A673 (cell line): ENCODE measurements at regions not wholly inside any gene's neighbourhood (a gene's known extent, or its start where the extent isn't known, plus 50 kb on each side); places are given as distances from the start of the nearest gene placed in this dataset.
A peak's percentile ranks its signal among the peaks of the same experiment; 100 is the strongest.

Source experiments
- BruUV-seq: library from RNA; stranded (reverse); fragments of 400-500 nt; replicated peaks from 2 replicates; lab custom pipeline; 2021; lab: Mats Ljungman, UMichigan
- CTCF ChIA-PET: fragments of 300-600 bp; sonication (Branson Sonifier 250); formaldehyde crosslinking; loops from one replicate; lab custom pipeline; 2022; ENCODE audit warnings: antibody characterized with exemption; lab: Charles Lee
- POLR2A ChIA-PET: fragments of 300-600 bp; sonication (Branson Sonifier 250); formaldehyde crosslinking; loops from one replicate; lab custom pipeline; 2022; ENCODE audit warnings: antibody characterized with exemption; ENCODE audit not compliant: low non-redundant PET; lab: Charles Lee
- DNase-seq: peaks from one replicate; pipeline ENCODE4 v3.0.0-alpha.2; 2015; ENCODE audit warnings: low spot score
- H3K27ac ChIP-seq: fragments of 200-600 bp; sonication (generic); 2 replicates; pipeline ENCODE4 v1.5.1; 2016; ENCODE audit warnings: mixed run types, low read depth, mild to moderate bottlenecking, mixed read lengths, antibody characterized with exemption, low read length; ENCODE audit not compliant: poor library complexity, severe bottlenecking
- H3K27me3 ChIP-seq: fragments of 200-600 bp; sonication (generic); replicated peaks from 2 replicates; pipeline ENCODE4 v1.6.1; 2017; ENCODE audit warnings: mixed run types, low read depth, mild to moderate bottlenecking, mixed read lengths, antibody characterized with exemption, low read length; ENCODE audit not compliant: insufficient read depth, poor library complexity
- H3K36me3 ChIP-seq: fragments of 200-600 bp; sonication (generic); 2 replicates; pipeline ENCODE4 v1.6.1; 2016; ENCODE audit warnings: mixed run types, mild to moderate bottlenecking, mixed read lengths, antibody characterized with exemption, low read length; ENCODE audit not compliant: insufficient read depth, poor library complexity, severe bottlenecking
- H3K4me1 ChIP-seq: fragments of 200-600 bp; sonication (generic); 2 replicates; pipeline ENCODE4 v1.6.1; 2017; ENCODE audit warnings: mixed run types, mild to moderate bottlenecking, mixed read lengths, antibody characterized with exemption, low read length; ENCODE audit not compliant: insufficient read depth, poor library complexity, severe bottlenecking
- H3K4me3 ChIP-seq: fragments of 200-600 bp; sonication (generic); 2 replicates; pipeline ENCODE4 v1.5.1; 2016; ENCODE audit warnings: low read depth, mixed run types, mild to moderate bottlenecking, mixed read lengths, low read length; ENCODE audit not compliant: poor library complexity, severe bottlenecking
- H3K9me3 ChIP-seq: fragments of 200-600 bp; sonication (generic); 2 replicates; pipeline ENCODE4 v1.6.1; 2016; ENCODE audit warnings: mixed run types, low read depth, mild to moderate bottlenecking, mixed read lengths, antibody characterized with exemption, low read length; ENCODE audit not compliant: poor library complexity, severe bottlenecking
- EZH2 ChIP-seq: fragments of 200-600 bp; sonication (generic); IDR thresholded peaks from 2 replicates; pipeline ENCODE4 v1.6.1; 2017; ENCODE audit warnings: borderline replicate concordance, low read depth, mild to moderate bottlenecking, mixed read lengths, antibody characterized with exemption, low read length; ENCODE audit not compliant: poor library complexity, severe bottlenecking
- intact Hi-C: fragments of 100-400 bp; cut with micrococcal nuclease; formaldehyde crosslinking; loops from one replicate; pipeline ENCODE4 v1.10.0; 2022; ENCODE audit not compliant: unreplicated experiment
- TF ChIP-seq, protein P1 (sequence below): fragments of 300-800, 200-600 bp; sonication (generic); conservative IDR thresholded peaks from 2 replicates; pipeline ENCODE4 v1.5.1; 2017; ENCODE audit warnings: low read depth, mild to moderate bottlenecking, antibody characterized with exemption, low read length, moderate library complexity, mixed read lengths

DNA sequence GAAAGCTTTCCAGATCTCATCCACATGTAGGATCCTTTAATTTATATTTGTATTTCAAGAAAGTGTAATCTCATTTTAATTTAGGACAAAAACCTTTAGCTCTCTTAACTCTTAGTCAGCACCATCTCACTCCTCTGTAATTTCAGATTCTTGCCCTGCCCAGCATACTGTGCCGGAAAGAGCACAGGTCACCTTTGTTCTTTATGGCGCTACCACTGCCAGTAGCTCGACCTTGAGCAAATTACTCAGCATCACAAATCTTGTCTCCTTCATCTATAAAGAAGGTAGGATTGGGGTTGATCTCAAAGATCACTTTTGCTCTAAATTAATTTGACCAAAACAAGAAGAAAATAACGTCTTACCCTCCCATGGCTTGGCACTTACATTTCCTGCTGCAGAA, 56.1 kb upstream of the ZC3H11B start:
- intact Hi-C loops: no loop called here
- DNase-seq: no peak

GRCh38 chr1:219668446-219668845, 55.5 kb upstream of the ZC3H11B start:
- Histone ChIP-seq H3K4me3 (no peak overlapping the region), H3K9me3 (no peaks in the 10 kb centered on the region), H3K4me1 (no peaks in the 10 kb centered on the region), H3K27ac (no peak overlapping the region), H3K36me3 (no peaks in the 10 kb centered on the region), H3K27me3 (peaks cover 69% of the 10 kb centered on the region)
- intact Hi-C loops: no loop called here
- CTCF ChIA-PET: no interaction called here
- BruUV-seq: no TSS peak
- no peak for DNase-seq
- POLR2A ChIA-PET: no interaction called here
- no peak for TF ChIP-seq EZH2
- TF ChIP-seq, protein P1, sequence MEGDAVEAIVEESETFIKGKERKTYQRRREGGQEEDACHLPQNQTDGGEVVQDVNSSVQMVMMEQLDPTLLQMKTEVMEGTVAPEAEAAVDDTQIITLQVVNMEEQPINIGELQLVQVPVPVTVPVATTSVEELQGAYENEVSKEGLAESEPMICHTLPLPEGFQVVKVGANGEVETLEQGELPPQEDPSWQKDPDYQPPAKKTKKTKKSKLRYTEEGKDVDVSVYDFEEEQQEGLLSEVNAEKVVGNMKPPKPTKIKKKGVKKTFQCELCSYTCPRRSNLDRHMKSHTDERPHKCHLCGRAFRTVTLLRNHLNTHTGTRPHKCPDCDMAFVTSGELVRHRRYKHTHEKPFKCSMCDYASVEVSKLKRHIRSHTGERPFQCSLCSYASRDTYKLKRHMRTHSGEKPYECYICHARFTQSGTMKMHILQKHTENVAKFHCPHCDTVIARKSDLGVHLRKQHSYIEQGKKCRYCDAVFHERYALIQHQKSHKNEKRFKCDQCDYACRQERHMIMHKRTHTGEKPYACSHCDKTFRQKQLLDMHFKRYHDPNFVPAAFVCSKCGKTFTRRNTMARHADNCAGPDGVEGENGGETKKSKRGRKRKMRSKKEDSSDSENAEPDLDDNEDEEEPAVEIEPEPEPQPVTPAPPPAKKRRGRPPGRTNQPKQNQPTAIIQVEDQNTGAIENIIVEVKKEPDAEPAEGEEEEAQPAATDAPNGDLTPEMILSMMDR: no peak

More for the DNA sequence above, 56.1 kb upstream of the ZC3H11B start:
- CTCF ChIA-PET: no interaction called here
- Histone ChIP-seq H3K27me3 (peaks cover 72% of the 10 kb centered on the region), H3K27ac (no peak overlapping the region), H3K4me1 (no peaks in the 10 kb centered on the region), H3K4me3 (no peak overlapping the region), H3K9me3 (no peaks in the 10 kb centered on the region), H3K36me3 (no peaks in the 10 kb centered on the region)
- BruUV-seq: no TSS peak
- POLR2A ChIA-PET: no interaction called here
- TF ChIP-seq EZH2: no peak
- TF ChIP-seq, protein P1: no peak

GRCh38 chr1:219666242-219666641, 53.3 kb upstream of the ZC3H11B start:
- BruUV-seq: no TSS peak
- Histone ChIP-seq H3K27me3 (peaks cover 64% of the 10 kb centered on the region), H3K27ac (no peak overlapping the region), H3K9me3 (no peaks in the 10 kb centered on the region), H3K4me3 (no peak overlapping the region), H3K4me1 (no peaks in the 10 kb centered on the region), H3K36me3 (no peaks in the 10 kb centered on the region)
- TF ChIP-seq, protein P1: no peak
- TF ChIP-seq EZH2: no peak
- peak; percentile 5 for DNase-seq
- intact Hi-C loops: no loop called here
- ChIA-PET POLR2A (no interaction called here), CTCF (no interaction called here)
